ENCODE measurements at regions not wholly inside any gene's neighbourhood (a gene's known extent, or its start where the extent isn't known, plus 50 kb on each side); places are given as distances from the start of the nearest gene placed in this dataset.

DNA sequence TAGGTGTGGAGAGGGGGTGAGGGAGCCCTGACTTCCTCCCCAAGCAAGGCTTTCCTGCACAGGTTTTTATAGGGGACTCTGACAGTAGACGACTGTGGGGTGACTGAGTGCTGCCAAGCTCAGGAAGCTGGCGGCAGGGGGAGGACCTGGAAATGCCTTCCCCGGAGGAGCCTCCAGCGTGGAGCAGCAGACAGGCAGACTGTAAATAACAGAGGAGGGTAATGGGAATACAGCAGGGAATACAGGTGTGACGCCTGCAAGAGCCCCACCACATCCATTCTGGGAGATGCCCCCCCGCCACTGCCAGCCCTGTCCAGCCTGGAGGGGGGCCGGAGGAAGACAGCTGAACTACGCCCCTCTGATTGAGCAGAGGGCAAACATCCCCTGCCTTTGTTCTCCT is 190.4 kb downstream of the UQCRFS1 start:
- no peak for TF ChIP-seq POLR2A (IDR thresholded peaks at IDR 0.05)
- TF ChIP-seq, protein P1, sequence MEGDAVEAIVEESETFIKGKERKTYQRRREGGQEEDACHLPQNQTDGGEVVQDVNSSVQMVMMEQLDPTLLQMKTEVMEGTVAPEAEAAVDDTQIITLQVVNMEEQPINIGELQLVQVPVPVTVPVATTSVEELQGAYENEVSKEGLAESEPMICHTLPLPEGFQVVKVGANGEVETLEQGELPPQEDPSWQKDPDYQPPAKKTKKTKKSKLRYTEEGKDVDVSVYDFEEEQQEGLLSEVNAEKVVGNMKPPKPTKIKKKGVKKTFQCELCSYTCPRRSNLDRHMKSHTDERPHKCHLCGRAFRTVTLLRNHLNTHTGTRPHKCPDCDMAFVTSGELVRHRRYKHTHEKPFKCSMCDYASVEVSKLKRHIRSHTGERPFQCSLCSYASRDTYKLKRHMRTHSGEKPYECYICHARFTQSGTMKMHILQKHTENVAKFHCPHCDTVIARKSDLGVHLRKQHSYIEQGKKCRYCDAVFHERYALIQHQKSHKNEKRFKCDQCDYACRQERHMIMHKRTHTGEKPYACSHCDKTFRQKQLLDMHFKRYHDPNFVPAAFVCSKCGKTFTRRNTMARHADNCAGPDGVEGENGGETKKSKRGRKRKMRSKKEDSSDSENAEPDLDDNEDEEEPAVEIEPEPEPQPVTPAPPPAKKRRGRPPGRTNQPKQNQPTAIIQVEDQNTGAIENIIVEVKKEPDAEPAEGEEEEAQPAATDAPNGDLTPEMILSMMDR (IDR thresholded peaks at IDR 0.05), result no peak
- Histone ChIP-seq H3K4me3 (no peak overlapping the region), H3K4me1 (no peaks in the 10 kb centered on the region), H3K27me3 (peaks cover 0 to 16% (median 0%) of the 10 kb centered on the region in 9 donors), H3K27ac (no peak overlapping the region), H3K9me3 (no peaks in the 10 kb centered on the region), H3K36me3 (no peaks in the 10 kb centered on the region)
- DNase-seq, result no peak
- no peak for ATAC-seq
- intact Hi-C loops (cut with DNase I), result no loop called here
- 50 to 59% (median 53%) methylated on average over 7 to 8 of the region's 8 CpGs for WGBS, 4 donors

GRCh38 chr19:29022165-29022564 is 190.8 kb downstream of the UQCRFS1 start:
- Histone ChIP-seq H3K27ac (no peak overlapping the region), H3K27me3 (peaks cover 0 to 20% (median 0%) of the 10 kb centered on the region in 9 donors), H3K4me1 (no peaks in the 10 kb centered on the region), H3K36me3 (no peaks in the 10 kb centered on the region), H3K4me3 (no peak overlapping the region), H3K9me3 (no peaks in the 10 kb centered on the region)
- no peak for ATAC-seq
- 79 to 86% (median 84%) methylated on average over 10 of the region's 10 CpGs for WGBS, 4 donors
- no peak for TF ChIP-seq POLR2A (IDR thresholded peaks at IDR 0.05)
- TF ChIP-seq, protein P1 (IDR thresholded peaks at IDR 0.05), result no peak
- intact Hi-C loops (cut with DNase I), result no loop called here
- DNase-seq, result no peak

GRCh38 chr19:29021232-29021916 is 191.6 kb downstream of the UQCRFS1 start:
- ATAC-seq (no peak), DNase-seq (no peak)
- Histone ChIP-seq H3K4me3 (no peak overlapping the region), H3K4me1 (no peaks in the 10 kb centered on the region), H3K36me3 (no peaks in the 10 kb centered on the region), H3K27me3 (peaks cover 0 to 28% (median 0%) of the 10 kb centered on the region in 9 donors), H3K27ac (no peak overlapping the region), H3K9me3 (no peaks in the 10 kb centered on the region)
- TF ChIP-seq, protein P1 (IDR thresholded peaks at IDR 0.05), result no peak
- no peak for TF ChIP-seq POLR2A (IDR thresholded peaks at IDR 0.05)
- WGBS, 4 donors, result 77 to 87% (median 79%) methylated on average over 16 of the region's 16 CpGs
- intact Hi-C loops (cut with DNase I), result no loop called here

- DNase-seq (no peak), ATAC-seq (no peak)
- H3K4me1 ChIP-seq, result no peaks in the 10 kb centered on the region
- H3K4me3 ChIP-seq, result no peak overlapping the region
- no peak overlapping the region for H3K27ac ChIP-seq
- no peaks in the 10 kb centered on the region for H3K36me3 ChIP-seq
- H3K9me3 ChIP-seq, result no peaks in the 10 kb centered on the region
- intact Hi-C loops (cut with DNase I), result no loop called here
- no peak for TF ChIP-seq POLR2A (IDR thresholded peaks at IDR 0.05)
- TF ChIP-seq, protein P1 (IDR thresholded peaks at IDR 0.05), result no peak
- 77 to 86% (median 83%) methylated on average over 5 to 14 of the region's 14 CpGs for WGBS, 4 donors
- peaks cover 0 to 31% (median 0%) of the 10 kb centered on the region in 9 donors for H3K27me3 ChIP-seq
Measured at GRCh38 chr19:29019403-29019802, 193.5 kb downstream of the UQCRFS1 start.

Measured in heart left ventricle (tissue), 16 donors.